Left lung (tissue), 4 donors: ENCODE measurements at regions not wholly inside any gene's neighbourhood (a gene's known extent, or its start where the extent isn't known, plus 50 kb on each side); places are given as distances from the start of the nearest gene placed in this dataset.

Experiments used
- ATAC-seq: fragments of 200-7000 bp; cut with Tn5 transposase; one replicate; pipeline ENCODE4 v1.9.1; 2020; ENCODE audit warnings: moderate library complexity
- DNase-seq, 4 donors: peaks; one replicate each; pipeline ENCODE4 v3.0.0-alpha.2; 2013 to 2020
- H3K27ac ChIP-seq, 2 donors: fragments of 200-600 bp; sonication (generic) in 1 of 2; one replicate each; pipeline versions ENCODE4 v1.5.0 to v1.8.0; 2020 to 2021
- H3K27me3 ChIP-seq, 2 donors: fragments of 200-600 bp; sonication (generic) in 1 of 2; one replicate each; pipeline versions ENCODE4 v1.5.0 to v1.8.0; 2020 to 2021
- H3K36me3 ChIP-seq, 2 donors: fragments of 200-600 bp; sonication (generic) in 1 of 2; one replicate each; pipeline versions ENCODE4 v1.5.0 to v1.8.0; 2020 to 2021
- H3K4me1 ChIP-seq, 2 donors: fragments of 200-600 bp; one replicate each; pipeline ENCODE4 v1.8.0; 2021
- H3K4me3 ChIP-seq, 2 donors: fragments of 200-600 bp; sonication (generic) in 1 of 2; one replicate each; pipeline versions ENCODE4 v1.5.0 to v1.8.0; 2020 to 2021; ENCODE audit warnings: mild to moderate bottlenecking in 1 of 2
- H3K9me3 ChIP-seq, 2 donors: fragments of 200-600 bp; sonication (generic) in 1 of 2; one replicate each; pipeline versions ENCODE4 v1.5.0 to v1.8.0; 2020 to 2021
- CTCF ChIP-seq, 2 donors: fragments of 200-600 bp; sonication (generic) in 1 of 2; IDR thresholded peaks; one replicate each; pipeline versions ENCODE4 v1.5.0 to v1.8.0; 2021; ENCODE audit warnings: antibody characterized with exemption in 2 of 2
- intact Hi-C, 2 donors: fragments of 100-400 bp; cut with DNase I; formaldehyde crosslinking; loops; one replicate each; pipeline versions ENCODE4 v1.11.2 to v1.14.2; 2022
- donor health status: DM: no; HTN: yes; CAD: no.
- donor health status: DM: no; HTN: no; CAD: no.

DNA sequence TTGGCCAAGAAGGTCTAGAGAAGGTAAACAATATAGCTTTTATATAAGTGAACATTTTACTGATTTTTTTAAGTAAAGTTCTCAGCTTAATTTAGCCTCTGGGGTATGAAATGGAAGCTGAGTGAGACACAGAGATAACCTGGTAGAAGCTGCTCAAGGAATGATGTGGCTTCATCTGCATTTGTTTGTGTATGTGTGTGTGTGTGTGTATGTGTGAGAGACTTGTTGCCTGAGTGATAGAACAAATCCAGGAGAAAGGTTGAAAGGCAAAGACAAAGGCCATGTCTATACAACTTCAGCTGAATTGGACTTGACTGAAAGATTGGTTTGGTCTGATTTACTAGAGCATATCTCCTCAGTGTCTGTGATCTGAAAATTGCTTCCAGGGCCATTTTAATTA lies 63.6 kb downstream of the PCDH7 start:
- no peaks in the 10 kb centered on the region for H3K4me1 ChIP-seq
- intact Hi-C loops = no loop called here
- ATAC-seq = no peak
- H3K27ac ChIP-seq = no peak overlapping the region
- DNase-seq = no peak
- TF ChIP-seq CTCF (IDR thresholded peaks at IDR 0.05) = no peak
- no peak overlapping the region for H3K4me3 ChIP-seq
- H3K9me3 ChIP-seq = no peaks in the 10 kb centered on the region
- H3K27me3 ChIP-seq = no peaks in the 10 kb centered on the region
- H3K36me3 ChIP-seq = no peaks in the 10 kb centered on the region

GRCh38 chr4:30789219-30789671 lies 69.1 kb downstream of the PCDH7 start:
- no peaks in the 10 kb centered on the region for H3K36me3 ChIP-seq
- no peak overlapping the region for H3K27ac ChIP-seq
- no peak for TF ChIP-seq CTCF (IDR thresholded peaks at IDR 0.05)
- DNase-seq (peak in 1 of 4 donors; percentile 59), ATAC-seq (no peak)
- no peak overlapping the region for H3K4me3 ChIP-seq
- H3K9me3 ChIP-seq = no peaks in the 10 kb centered on the region
- intact Hi-C loops = no loop called here
- H3K27me3 ChIP-seq = no peaks in the 10 kb centered on the region
- H3K4me1 ChIP-seq = no peaks in the 10 kb centered on the region

- no peak for ATAC-seq
- intact Hi-C loops = no loop called here
Measured at GRCh38 chr4:30790123-30790522, 70.0 kb downstream of the PCDH7 start.

GRCh38 chr4:30790998-30791397 lies 70.8 kb downstream of the PCDH7 start:
- no peak overlapping the region for H3K27ac ChIP-seq
- no peak for TF ChIP-seq CTCF (IDR thresholded peaks at IDR 0.05)
- no peak overlapping the region for H3K4me3 ChIP-seq
- DNase-seq = no peak
- H3K36me3 ChIP-seq = no peaks in the 10 kb centered on the region
- no peaks in the 10 kb centered on the region for H3K27me3 ChIP-seq
- H3K4me1 ChIP-seq = no peaks in the 10 kb centered on the region
- intact Hi-C loops = no loop called here
- no peak for ATAC-seq
- no peaks in the 10 kb centered on the region for H3K9me3 ChIP-seq

More at GRCh38 chr4:30790123-30790522, 70.0 kb downstream of the PCDH7 start:
- TF ChIP-seq CTCF (IDR thresholded peaks at IDR 0.05) = no peak
- no peak for DNase-seq
- no peak overlapping the region for H3K4me3 ChIP-seq
- no peaks in the 10 kb centered on the region for H3K36me3 ChIP-seq
- no peaks in the 10 kb centered on the region for H3K4me1 ChIP-seq
- H3K27me3 ChIP-seq = no peaks in the 10 kb centered on the region
- H3K9me3 ChIP-seq = no peaks in the 10 kb centered on the region
- no peak overlapping the region for H3K27ac ChIP-seq

DNA sequence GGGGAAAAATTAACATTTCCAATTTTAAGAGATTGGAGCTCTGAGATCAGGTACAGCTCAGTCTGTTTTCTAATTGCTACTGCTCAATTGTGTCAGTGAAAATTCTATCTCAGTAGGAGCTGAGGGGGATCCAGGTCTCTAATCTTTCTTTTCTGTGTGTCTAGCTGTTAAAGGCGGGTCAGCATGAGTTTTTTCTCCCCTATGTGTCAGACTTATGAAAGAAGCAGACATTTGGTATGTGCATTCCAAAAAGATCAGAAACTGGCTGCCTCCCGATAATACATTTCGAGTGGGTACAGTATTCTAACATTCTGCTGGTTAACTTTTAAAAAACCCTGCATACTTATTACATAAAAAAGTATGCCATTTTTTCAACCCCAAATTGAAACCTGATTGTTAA lies 72.4 kb downstream of the PCDH7 start:
- no peak for TF ChIP-seq CTCF (IDR thresholded peaks at IDR 0.05)
- ATAC-seq = no peak
- DNase-seq = no peak
- H3K9me3 ChIP-seq = no peaks in the 10 kb centered on the region
- H3K36me3 ChIP-seq = no peaks in the 10 kb centered on the region
- intact Hi-C loops = no loop called here
- H3K27me3 ChIP-seq = no peaks in the 10 kb centered on the region
- no peaks in the 10 kb centered on the region for H3K4me1 ChIP-seq
- H3K4me3 ChIP-seq = no peak overlapping the region
- H3K27ac ChIP-seq = no peak overlapping the region
